K562 (cell line): ENCODE measurements at regions not wholly inside any gene's neighbourhood (a gene's known extent, or its start where the extent isn't known, plus 50 kb on each side); places are given as distances from the start of the nearest gene placed in this dataset.

ENCODE experiments used
- ATAC-seq: fragments of 200-7000 bp; cut with Tn5 transposase; 3 replicates; pipeline ENCODE4 v1.9.1; 2020; ENCODE audit warnings: moderate library complexity
- BruUV-seq: library from RNA; stranded (reverse); fragments of 400-500 nt; replicated peaks from 2 replicates; lab custom pipeline; 2021; lab: Mats Ljungman, UMichigan
- CTCF ChIA-PET: fragments of 300-600 bp; formaldehyde crosslinking; extraction: SDS; loops from one replicate; lab custom pipeline; 2021; ENCODE audit warnings: low intra/inter-chr PET ratio; lab: Yijun Ruan, JAX
- POLR2A ChIA-PET: fragments of 300-600, 350-650 bp; sonication (Branson Sonifier 250); formaldehyde crosslinking; extraction: SDS; loops from one replicate; lab custom pipeline; 2021; ENCODE audit warnings: antibody characterized with exemption, inconsistent platforms; lab: Yijun Ruan, JAX
- DNase-seq, 4 experiments: peaks; one replicate each; pipeline versions ENCODE4 v3.0.0 to v3.0.0-alpha.2; 2011 to 2018; ENCODE audit warnings: low spot score in 3 of 4, mixed read lengths in 3 of 4; ENCODE audit errors: extremely low read depth in 1 of 4
- FAIRE-seq: peaks from 2 replicates; lab custom pipeline; 2011; peaks lifted over from hg19 to GRCh38; lab: Jason Lieb, UNC
- H2AFZ ChIP-seq: 2 replicates; pipeline ENCODE4 v1.6.0; 2011; ENCODE audit warnings: low read depth, low read length, control low read depth, inconsistent platforms
- H3K27ac ChIP-seq: fragments of 200-600 bp; 3 replicates; pipeline ENCODE4 v1.8.0; 2011; ENCODE audit warnings: low read depth, mild to moderate bottlenecking, control low read depth, inconsistent platforms, low read length, moderate library complexity, mixed read lengths; ENCODE audit errors: extremely low read depth
- H3K27me3 ChIP-seq, 2 experiments: fragments of 300-600 bp in 1 of 2; 2 replicates in 1 of 2; 3 replicates in 1 of 2; pipeline versions ENCODE4 v1.6.0 to v1.8.0; 2011; ENCODE audit warnings: inconsistent platforms in 2 of 2, low read length in 2 of 2, mild to moderate bottlenecking in 1 of 2, mixed read lengths in 1 of 2, moderate library complexity in 1 of 2; ENCODE audit not compliant: control insufficient read depth in 2 of 2, insufficient read depth in 2 of 2
- H3K36me3 ChIP-seq: fragments of 300-600 bp; 3 replicates; pipeline ENCODE4 v1.8.0; 2011; ENCODE audit warnings: mild to moderate bottlenecking, low read length, inconsistent platforms; ENCODE audit not compliant: control insufficient read depth, insufficient read depth
- H3K4me1 ChIP-seq, 2 experiments: fragments of 200-600 bp in 1 of 2; replicated peaks in 1 of 2; 2 replicates in 1 of 2; 3 replicates in 1 of 2; pipeline versions ENCODE4 v1.5.1 to v1.8.0; 2011; ENCODE audit warnings: inconsistent platforms in 2 of 2, low read length in 2 of 2, mild to moderate bottlenecking in 1 of 2, mixed read lengths in 1 of 2, moderate library complexity in 1 of 2; ENCODE audit not compliant: control insufficient read depth in 2 of 2, insufficient read depth in 2 of 2
- H3K4me2 ChIP-seq: 2 replicates; pipeline ENCODE4 v1.6.1; 2011; ENCODE audit warnings: low read length, control low read depth, inconsistent platforms, mixed read lengths; ENCODE audit not compliant: insufficient read depth
- H3K4me3 ChIP-seq: fragments of 200-600 bp; sonication (generic), shearing (Covaris generic); 2 replicates; pipeline ENCODE4 v1.5.1; 2016; ENCODE audit warnings: control low read depth, inconsistent platforms
- H3K79me2 ChIP-seq: fragments of 200-600 bp; 3 replicates; pipeline ENCODE4 v1.8.0; 2011; ENCODE audit warnings: low read length, inconsistent platforms; ENCODE audit not compliant: control insufficient read depth, insufficient read depth
- H3K9ac ChIP-seq, 2 experiments: 2 replicates each; pipeline versions ENCODE4 v1.6.0 to v1.6.1; 2011; ENCODE audit warnings: low read depth in 2 of 2, low read length in 2 of 2, control low read depth in 1 of 2, inconsistent platforms in 1 of 2, mild to moderate bottlenecking in 1 of 2, mixed read lengths in 1 of 2; ENCODE audit not compliant: insufficient read depth in 1 of 2
- H3K9me1 ChIP-seq: one replicate; pipeline ENCODE4 v1.6.0; 2011; ENCODE audit warnings: inconsistent platforms, mild to moderate bottlenecking, low read length, moderate library complexity; ENCODE audit not compliant: control insufficient read depth, insufficient read depth
- H3K9me3 ChIP-seq: replicated peaks from 2 replicates; pipeline ENCODE4 v1.5.1; 2011; ENCODE audit warnings: low read depth, low read length, inconsistent platforms; ENCODE audit not compliant: control insufficient read depth, insufficient read depth
- H4K20me1 ChIP-seq: replicated peaks from 2 replicates; pipeline ENCODE4 v1.6.1; 2011; ENCODE audit warnings: low read length, inconsistent platforms, mixed read lengths; ENCODE audit not compliant: control insufficient read depth, insufficient read depth
- CREB1 ChIP-seq, 2 experiments: sonication (generic) in 1 of 2; formaldehyde crosslinking in 1 of 2; IDR thresholded peaks; 2 replicates each; pipeline versions ENCODE4 v1.6.1 to v1.8.0; 2012 to 2022; ENCODE audit warnings: inconsistent platforms in 1 of 2, mild to moderate bottlenecking in 1 of 2, missing genetic modification reagents in 1 of 2, moderate library complexity in 1 of 2
- CUX1 ChIP-seq: fragments of 200-800 bp; sonication (Bioruptor generic); IDR thresholded peaks from 2 replicates; pipeline ENCODE4 v1.6.1; 2016; ENCODE audit warnings: missing genetic modification characterization, missing compliant biosample characterization
- EP300 ChIP-seq: IDR thresholded peaks from 2 replicates; pipeline ENCODE4 v1.6.1; 2012; ENCODE audit warnings: low read length, improper control_type of control experiment
- ETS1 ChIP-seq: conservative IDR thresholded peaks from 2 replicates; pipeline ENCODE4 v1.6.1; 2011; ENCODE audit warnings: low read depth, mild to moderate bottlenecking, low read length; ENCODE audit not compliant: control insufficient read depth
- FOXJ3 ChIP-seq: sonication (generic); formaldehyde crosslinking; IDR thresholded peaks from 2 replicates; pipeline ENCODE4 v1.4.0; 2020; ENCODE audit warnings: mild to moderate bottlenecking, missing genetic modification reagents
- POLR2B ChIP-seq: fragments of 450-650 bp; IDR thresholded peaks from 2 replicates; pipeline ENCODE4 v1.6.1; 2018; ENCODE audit warnings: low read depth; ENCODE audit not compliant: partially characterized antibody
- SMARCA5 ChIP-seq: fragments of 450-650 bp; IDR thresholded peaks from 2 replicates; pipeline ENCODE4 v1.6.1; 2016
- SRSF9 ChIP-seq: fragments of 200-400 bp; formaldehyde crosslinking; IDR thresholded peaks from 2 replicates; pipeline ENCODE4 v1.6.1; 2017; ENCODE audit warnings: low read depth, low read length, borderline replicate concordance
- ZNF589 ChIP-seq: fragments of 200-800 bp; sonication (Bioruptor generic); IDR thresholded peaks from 2 replicates; pipeline ENCODE4 v1.6.1; 2016; ENCODE audit warnings: low read depth, missing genetic modification characterization, missing compliant biosample characterization
- WGBS: fragments of 100-300 bp; shearing (Covaris generic); methylation state at CpG from one replicate; pipeline ENCODE4 v1.1.6; 2016; ENCODE audit warnings: low coverage, mixed read lengths; ENCODE audit not compliant: insufficient coverage; ENCODE audit errors: missing lambda C conversion rate; 5-methylcytosine and 5-hydroxymethylcytosine counted together
- in situ Hi-C: fragments of 300-500 bp; cut with MboI; formaldehyde crosslinking; loops from 4 replicates; pipeline ENCODE4 v1.15.0; 2018; ENCODE audit warnings: inconsistent platforms, mixed read lengths
- intact Hi-C: fragments of 100-400 bp; cut with micrococcal nuclease; formaldehyde crosslinking; loops from 2 replicates; pipeline ENCODE4 v1.14.2; 2022
- TF ChIP-seq, protein P1 (sequence below), 2 experiments: fragments of 450-650 bp in 1 of 2; IDR thresholded peaks; 2 replicates each; pipeline ENCODE4 v1.6.1; 2011 to 2017; ENCODE audit warnings: low read depth in 2 of 2, antibody characterized with exemption in 1 of 2, borderline replicate concordance in 1 of 2, low read length in 1 of 2, mild to moderate bottlenecking in 1 of 2, mixed read lengths in 1 of 2; ENCODE audit not compliant: control insufficient read depth in 1 of 2

DNA sequence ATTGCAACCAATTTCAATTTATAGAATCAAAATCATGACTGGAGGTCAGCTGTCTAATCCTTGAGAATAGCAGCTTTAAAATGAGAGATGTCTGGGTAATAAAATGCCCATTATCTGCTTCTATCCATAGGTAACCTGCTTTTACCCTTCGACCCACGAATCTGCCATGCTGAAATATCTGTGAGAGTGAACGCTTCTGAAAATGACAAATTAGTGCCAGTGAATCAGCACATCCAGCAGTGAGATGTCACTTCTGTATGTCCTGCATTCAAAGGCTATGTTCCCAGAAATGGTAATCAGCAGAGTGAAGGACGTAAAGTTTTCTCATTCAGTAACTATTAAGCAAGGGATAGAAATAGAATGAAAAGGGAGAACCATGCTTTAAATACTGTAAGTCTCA is 532.4 kb upstream of the ITGA1 start:
- WGBS, result 0% methylated on average over 4 of the region's 4 CpGs
- FAIRE-seq (no peak), DNase-seq (no peak), ATAC-seq (no peak)
- Histone ChIP-seq H3K9me3 (no peaks in the 10 kb centered on the region), H3K27ac (no peak overlapping the region), H3K79me2 (no peaks in the 10 kb centered on the region), H3K36me3 (no peaks in the 10 kb centered on the region), H2AFZ (no peak overlapping the region), H3K4me3 (no peak overlapping the region), H4K20me1 (no peaks in the 10 kb centered on the region), H3K4me2 (no peak overlapping the region), H3K9me1 (no peaks in the 10 kb centered on the region), H3K4me1 (no peaks in the 10 kb centered on the region), H3K27me3 (no peaks in the 10 kb centered on the region), H3K9ac (no peak overlapping the region)
- POLR2A ChIA-PET, result no interaction called here
- BruUV-seq, result no TSS peak
- in situ Hi-C loops, result no loop called here
- intact Hi-C loops, result no loop called here
- CTCF ChIA-PET, result no interaction called here
- TF ChIP-seq CUX1, result no peak
- TF ChIP-seq SMARCA5, result no peak
- no peak for TF ChIP-seq SRSF9
- no peak for TF ChIP-seq POLR2B
- no peak for TF ChIP-seq ETS1
- no peak for TF ChIP-seq CREB1 (IDR thresholded peaks at IDR 0.05)
- TF ChIP-seq CREB1 (CRISPR knock-in tag; IDR thresholded peaks at IDR 0.05), result no peak
- TF ChIP-seq, protein P1, sequence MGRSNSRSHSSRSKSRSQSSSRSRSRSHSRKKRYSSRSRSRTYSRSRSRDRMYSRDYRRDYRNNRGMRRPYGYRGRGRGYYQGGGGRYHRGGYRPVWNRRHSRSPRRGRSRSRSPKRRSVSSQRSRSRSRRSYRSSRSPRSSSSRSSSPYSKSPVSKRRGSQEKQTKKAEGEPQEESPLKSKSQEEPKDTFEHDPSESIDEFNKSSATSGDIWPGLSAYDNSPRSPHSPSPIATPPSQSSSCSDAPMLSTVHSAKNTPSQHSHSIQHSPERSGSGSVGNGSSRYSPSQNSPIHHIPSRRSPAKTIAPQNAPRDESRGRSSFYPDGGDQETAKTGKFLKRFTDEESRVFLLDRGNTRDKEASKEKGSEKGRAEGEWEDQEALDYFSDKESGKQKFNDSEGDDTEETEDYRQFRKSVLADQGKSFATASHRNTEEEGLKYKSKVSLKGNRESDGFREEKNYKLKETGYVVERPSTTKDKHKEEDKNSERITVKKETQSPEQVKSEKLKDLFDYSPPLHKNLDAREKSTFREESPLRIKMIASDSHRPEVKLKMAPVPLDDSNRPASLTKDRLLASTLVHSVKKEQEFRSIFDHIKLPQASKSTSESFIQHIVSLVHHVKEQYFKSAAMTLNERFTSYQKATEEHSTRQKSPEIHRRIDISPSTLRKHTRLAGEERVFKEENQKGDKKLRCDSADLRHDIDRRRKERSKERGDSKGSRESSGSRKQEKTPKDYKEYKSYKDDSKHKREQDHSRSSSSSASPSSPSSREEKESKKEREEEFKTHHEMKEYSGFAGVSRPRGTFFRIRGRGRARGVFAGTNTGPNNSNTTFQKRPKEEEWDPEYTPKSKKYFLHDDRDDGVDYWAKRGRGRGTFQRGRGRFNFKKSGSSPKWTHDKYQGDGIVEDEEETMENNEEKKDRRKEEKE (IDR thresholded peaks at IDR 0.05; ENCODE audit: borderline replicate concordance in 1 of 2, control insufficient read depth in 1 of 2, low read depth in 2 of 2, low read length in 1 of 2), result no peak
- no peak for TF ChIP-seq EP300
- TF ChIP-seq ZNF589 (CRISPR knock-in tag), result no peak
- no peak for TF ChIP-seq FOXJ3 (CRISPR knock-in tag)
